Panc1 (cell line): ENCODE measurements at regions not wholly inside any gene's neighbourhood (a gene's known extent, or its start where the extent isn't known, plus 50 kb on each side); places are given as distances from the start of the nearest gene placed in this dataset.

Experiments
- ATAC-seq: fragments of 200-7000 bp; cut with Tn5 transposase; 2 replicates; pipeline ENCODE4 v1.9.1; 2020; ENCODE audit warnings: mild to moderate bottlenecking, moderate library complexity
- BruUV-seq: library from RNA; stranded (reverse); fragments of 400-500 nt; replicated peaks from 2 replicates; lab custom pipeline; 2021; lab: Mats Ljungman, UMichigan
- CTCF ChIA-PET: fragments of 300-600 bp; sonication (Branson Sonifier 250); formaldehyde crosslinking; loops from one replicate; lab custom pipeline; 2022; ENCODE audit warnings: antibody characterized with exemption; lab: Charles Lee
- POLR2A ChIA-PET: fragments of 300-600 bp; sonication (Branson Sonifier 250); formaldehyde crosslinking; loops from one replicate; lab custom pipeline; 2022; ENCODE audit warnings: antibody characterized with exemption; lab: Charles Lee
- DNase-seq: peaks from one replicate; pipeline ENCODE4 v3.0.0-alpha.2; 2010; ENCODE audit warnings: low read depth, low spot score
- H3K27ac ChIP-seq: 2 replicates; pipeline ENCODE4 v1.5.1; 2011; ENCODE audit warnings: mild to moderate bottlenecking, low read length, inconsistent platforms
- H3K27me3 ChIP-seq: fragments of 200-500 bp; sonication (Bioruptor generic); 2 replicates; pipeline ENCODE4 v1.6.0; 2014; ENCODE audit warnings: low read length, inconsistent platforms; ENCODE audit not compliant: control insufficient read depth, insufficient read depth
- H3K36me3 ChIP-seq: fragments of 200-500 bp; sonication (Bioruptor generic); 2 replicates; pipeline ENCODE4 v1.5.1; 2014; ENCODE audit warnings: inconsistent platforms, mild to moderate bottlenecking, low read length, moderate library complexity; ENCODE audit not compliant: control insufficient read depth, insufficient read depth
- H3K4me1 ChIP-seq: 2 replicates; pipeline ENCODE4 v1.5.1; 2011; ENCODE audit warnings: inconsistent platforms, mild to moderate bottlenecking, low read length, moderate library complexity; ENCODE audit not compliant: control insufficient read depth, insufficient read depth
- H3K4me3 ChIP-seq, 2 experiments: 2 replicates each; pipeline ENCODE4 v1.5.1; 2011 to 2012; ENCODE audit warnings: low read depth in 2 of 2, low read length in 2 of 2, mild to moderate bottlenecking in 2 of 2, inconsistent platforms in 1 of 2, moderate library complexity in 1 of 2
- H3K9me3 ChIP-seq: fragments of 200-500 bp; sonication (Bioruptor generic); 2 replicates; pipeline ENCODE4 v1.5.1; 2014; ENCODE audit warnings: low read depth, mild to moderate bottlenecking, inconsistent platforms, low read length, moderate library complexity; ENCODE audit not compliant: control insufficient read depth, insufficient read depth
- POLR2AphosphoS5 ChIP-seq: IDR thresholded peaks from 2 replicates; pipeline ENCODE4 v1.6.1; 2012; ENCODE audit warnings: mild to moderate bottlenecking, low read depth, low read length, moderate library complexity
- REST ChIP-seq, 2 experiments: IDR thresholded peaks; 2 replicates each; pipeline ENCODE4 v1.6.1; 2011 to 2012; ENCODE audit warnings: low read depth in 2 of 2, control low read depth in 1 of 2, low read length in 1 of 2, mild to moderate bottlenecking in 1 of 2, moderate library complexity in 1 of 2; ENCODE audit not compliant: insufficient read depth in 1 of 2
- SIN3A ChIP-seq: IDR thresholded peaks from 2 replicates; pipeline ENCODE4 v1.6.1; 2012; ENCODE audit warnings: low read depth, mild to moderate bottlenecking, low read length, moderate library complexity, borderline replicate concordance; ENCODE audit not compliant: insufficient read depth
- TCF7L2 ChIP-seq: IDR thresholded peaks from 2 replicates; pipeline ENCODE4 v1.6.1; 2011; ENCODE audit warnings: mild to moderate bottlenecking, low read depth, low read length, inconsistent platforms
- in situ Hi-C: cut with HindIII; loops from 2 replicates; pipeline ENCODE4 v1.10.0; 2016; ENCODE audit warnings: low sequenced_read_pairs, low pct_unique_long_range_greater_than_20kb
- intact Hi-C: fragments of 100-400 bp; cut with micrococcal nuclease; formaldehyde crosslinking; loops from one replicate; pipeline ENCODE4 v1.10.0; 2022; ENCODE audit not compliant: unreplicated experiment
- TF ChIP-seq, protein P1 (sequence below): fragments of 450-650 bp; IDR thresholded peaks from 2 replicates; pipeline ENCODE4 v1.5.1; 2017; ENCODE audit warnings: mild to moderate bottlenecking

- Histone ChIP-seq H3K27ac (no peak overlapping the region), H3K4me1 (peaks cover 4% of the 10 kb centered on the region; the same call in 1 of the 2 replicates), H3K4me3 (no peak overlapping the region), H3K27me3 (0 out of 2 replicates have a peak, but pooled peaks cover 8% of the 10 kb centered on the region), H3K9me3 (no peaks in the 10 kb centered on the region), H3K36me3 (no peaks in the 10 kb centered on the region)
- ChIA-PET CTCF (no interaction called here), POLR2A (no interaction called here)
- no TSS peak for BruUV-seq
- intact Hi-C loops (no loop called here), in situ Hi-C loops (no loop called here)
- ATAC-seq: no peak
- no peak for DNase-seq
- TF ChIP-seq SIN3A: no peak
- TF ChIP-seq TCF7L2: no peak
- TF ChIP-seq POLR2AphosphoS5: no peak
- no peak for TF ChIP-seq REST (IDR thresholded peaks at IDR 0.05; ENCODE audit: insufficient read depth in 1 of 2, low read depth in 2 of 2, low read length in 1 of 2)
- TF ChIP-seq, protein P1, sequence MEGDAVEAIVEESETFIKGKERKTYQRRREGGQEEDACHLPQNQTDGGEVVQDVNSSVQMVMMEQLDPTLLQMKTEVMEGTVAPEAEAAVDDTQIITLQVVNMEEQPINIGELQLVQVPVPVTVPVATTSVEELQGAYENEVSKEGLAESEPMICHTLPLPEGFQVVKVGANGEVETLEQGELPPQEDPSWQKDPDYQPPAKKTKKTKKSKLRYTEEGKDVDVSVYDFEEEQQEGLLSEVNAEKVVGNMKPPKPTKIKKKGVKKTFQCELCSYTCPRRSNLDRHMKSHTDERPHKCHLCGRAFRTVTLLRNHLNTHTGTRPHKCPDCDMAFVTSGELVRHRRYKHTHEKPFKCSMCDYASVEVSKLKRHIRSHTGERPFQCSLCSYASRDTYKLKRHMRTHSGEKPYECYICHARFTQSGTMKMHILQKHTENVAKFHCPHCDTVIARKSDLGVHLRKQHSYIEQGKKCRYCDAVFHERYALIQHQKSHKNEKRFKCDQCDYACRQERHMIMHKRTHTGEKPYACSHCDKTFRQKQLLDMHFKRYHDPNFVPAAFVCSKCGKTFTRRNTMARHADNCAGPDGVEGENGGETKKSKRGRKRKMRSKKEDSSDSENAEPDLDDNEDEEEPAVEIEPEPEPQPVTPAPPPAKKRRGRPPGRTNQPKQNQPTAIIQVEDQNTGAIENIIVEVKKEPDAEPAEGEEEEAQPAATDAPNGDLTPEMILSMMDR: no peak
Measured at GRCh38 chr2:64284751-64285150, 140.5 kb upstream of the PELI1 start.

DNA sequence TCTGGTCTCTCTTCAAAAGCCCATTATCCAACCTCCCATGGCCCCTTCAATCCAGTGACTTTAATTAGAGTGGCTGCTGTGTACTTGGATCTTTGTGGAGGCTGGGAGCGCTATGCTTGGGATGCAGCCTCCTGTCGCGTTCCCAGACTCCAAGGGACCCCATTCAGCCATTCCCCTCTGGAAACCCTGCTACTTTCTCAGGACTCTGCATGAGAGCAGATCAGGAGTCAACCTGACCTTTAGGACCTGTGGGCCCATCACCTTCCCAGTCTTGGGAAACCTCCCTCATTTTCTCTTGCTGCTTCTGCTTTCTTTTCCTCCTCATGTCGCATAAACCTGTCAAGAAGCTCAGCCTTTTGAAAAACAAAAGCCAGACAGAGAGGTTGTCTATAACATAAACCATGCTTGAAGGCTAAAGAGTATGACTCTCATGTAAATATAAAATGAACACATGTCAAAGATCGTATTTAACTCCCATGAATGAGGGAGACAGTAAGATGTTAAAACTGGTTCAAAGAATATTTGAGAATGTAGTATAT, 143.1 kb upstream of the PELI1 start:
- H3K27me3 ChIP-seq: peaks cover 8% of the 10 kb centered on the region; the same call in 1 of the 2 replicates
- CTCF ChIA-PET: no interaction called here
- no peaks in the 10 kb centered on the region for H3K36me3 ChIP-seq
- peaks cover 4% of the 10 kb centered on the region; the same call in 1 of the 2 replicates for H3K4me1 ChIP-seq
- intact Hi-C loops (no loop called here), in situ Hi-C loops (no loop called here)
- no peaks in the 10 kb centered on the region for H3K9me3 ChIP-seq
- TF ChIP-seq, protein P1: no peak
- TF ChIP-seq TCF7L2: no peak
- TF ChIP-seq POLR2AphosphoS5: no peak
- TF ChIP-seq REST (IDR thresholded peaks at IDR 0.05; ENCODE audit: insufficient read depth in 1 of 2, low read depth in 2 of 2, low read length in 1 of 2): no peak
- no peak for TF ChIP-seq SIN3A
- DNase-seq (no peak), ATAC-seq (no peak)
- no peak overlapping the region for H3K27ac ChIP-seq
- POLR2A ChIA-PET: no interaction called here
- no peak overlapping the region for H3K4me3 ChIP-seq
- BruUV-seq: no TSS peak
